ENCODE measurements at regions not wholly inside any gene's neighbourhood (a gene's known extent, or its start where the extent isn't known, plus 50 kb on each side); places are given as distances from the start of the nearest gene placed in this dataset.
"Not testable (repeated sequence)": the region's sequence is repeated elsewhere in the genome, so short reads cannot be mapped to it uniquely, and the experiment has no call there.

- no peak for DNase-seq (ENCODE audit: low spot score)
- no peak for TF ChIP-seq CTCF (IDR thresholded peaks at IDR 0.05; ENCODE audit: extremely low read depth, missing control alignments)
Observed at GRCh38 chr14:105968291-105968690, 441.9 kb downstream of the TMEM121 start.

- not testable (repeated sequence) for DNase-seq (ENCODE audit: low spot score)
Observed at GRCh38 chr14:105969026-105969425, 442.6 kb downstream of the TMEM121 start.

GRCh38 chr14:105970821-105971220 lies 444.4 kb downstream of the TMEM121 start:
- DNase-seq (ENCODE audit: low spot score), result not testable (repeated sequence)

- TF ChIP-seq CTCF (IDR thresholded peaks at IDR 0.05; ENCODE audit: extremely low read depth, missing control alignments), result no peak
- no peak for DNase-seq (ENCODE audit: low spot score)
Observed at GRCh38 chr14:105971593-105972500, 445.5 kb downstream of the TMEM121 start.

GRCh38 chr14:105974902-105975301 lies 448.5 kb downstream of the TMEM121 start:
- peak; percentile 22 for DNase-seq (ENCODE audit: low spot score)
- peak; percentile 34 for TF ChIP-seq CTCF (IDR thresholded peaks at IDR 0.05; ENCODE audit: extremely low read depth, missing control alignments)

- no peak for DNase-seq (ENCODE audit: low spot score)
- TF ChIP-seq CTCF (IDR thresholded peaks at IDR 0.05; ENCODE audit: extremely low read depth, missing control alignments), result no peak
Observed at GRCh38 chr14:105978618-105979295, 452.4 kb downstream of the TMEM121 start.

- no peak for DNase-seq (ENCODE audit: low spot score)
- TF ChIP-seq CTCF (IDR thresholded peaks at IDR 0.05; ENCODE audit: extremely low read depth, missing control alignments), result no peak
Observed at GRCh38 chr14:105979446-105979845, 453.1 kb downstream of the TMEM121 start.

GRCh38 chr14:105980224-105980623 lies 453.8 kb downstream of the TMEM121 start:
- no peak for DNase-seq (ENCODE audit: low spot score)
- TF ChIP-seq CTCF (IDR thresholded peaks at IDR 0.05; ENCODE audit: extremely low read depth, missing control alignments), result no peak

- DNase-seq (ENCODE audit: low spot score), result not testable (repeated sequence)
Observed at GRCh38 chr14:105981517-105982302, 455.3 kb downstream of the TMEM121 start.

Data from GM20000 (cell line).